Stomach (tissue), 4 donors: ENCODE measurements at regions not wholly inside any gene's neighbourhood (a gene's known extent, or its start where the extent isn't known, plus 50 kb on each side); places are given as distances from the start of the nearest gene placed in this dataset.

Experiments
- POLR2A ChIP-seq, 4 donors: fragments of 450-650 bp; IDR thresholded peaks; one replicate each; pipeline ENCODE4 v1.6.1; 2016; ENCODE audit warnings: antibody characterized with exemption in 4 of 4, control low read depth in 2 of 4, mild to moderate bottlenecking in 1 of 4, moderate library complexity in 1 of 4
- TF ChIP-seq, protein P1 (sequence below), 7 experiments: fragments of 450-650 bp in 4 of 7; fragments of 200-600 bp in 3 of 7; sonication (generic) in 3 of 7; IDR thresholded peaks; one replicate each; pipeline ENCODE4 v1.5.1; 2016 to 2019; ENCODE audit warnings: antibody characterized with exemption in 7 of 7, control low read depth in 2 of 7, mild to moderate bottlenecking in 1 of 7

DNA sequence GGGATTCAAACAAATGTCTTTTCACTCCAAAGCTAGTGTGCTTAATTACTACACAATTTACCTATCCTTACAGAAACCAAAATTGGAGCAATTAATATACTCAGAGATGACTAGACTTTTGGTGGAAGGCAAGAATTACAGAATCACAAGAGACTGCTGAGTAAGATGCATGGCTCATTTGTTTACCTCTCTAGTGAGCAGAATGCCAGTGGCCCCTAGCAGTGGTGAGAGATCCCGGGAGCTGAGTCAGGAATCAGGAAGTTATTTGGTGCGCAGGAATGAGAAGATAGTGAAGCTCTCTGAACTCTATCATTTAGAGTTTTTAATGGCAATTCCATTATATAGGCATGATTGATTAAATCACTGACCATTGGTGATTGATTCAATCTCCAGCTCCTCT lies 188.9 kb upstream of the SESN3 start:
- TF ChIP-seq, protein P1, sequence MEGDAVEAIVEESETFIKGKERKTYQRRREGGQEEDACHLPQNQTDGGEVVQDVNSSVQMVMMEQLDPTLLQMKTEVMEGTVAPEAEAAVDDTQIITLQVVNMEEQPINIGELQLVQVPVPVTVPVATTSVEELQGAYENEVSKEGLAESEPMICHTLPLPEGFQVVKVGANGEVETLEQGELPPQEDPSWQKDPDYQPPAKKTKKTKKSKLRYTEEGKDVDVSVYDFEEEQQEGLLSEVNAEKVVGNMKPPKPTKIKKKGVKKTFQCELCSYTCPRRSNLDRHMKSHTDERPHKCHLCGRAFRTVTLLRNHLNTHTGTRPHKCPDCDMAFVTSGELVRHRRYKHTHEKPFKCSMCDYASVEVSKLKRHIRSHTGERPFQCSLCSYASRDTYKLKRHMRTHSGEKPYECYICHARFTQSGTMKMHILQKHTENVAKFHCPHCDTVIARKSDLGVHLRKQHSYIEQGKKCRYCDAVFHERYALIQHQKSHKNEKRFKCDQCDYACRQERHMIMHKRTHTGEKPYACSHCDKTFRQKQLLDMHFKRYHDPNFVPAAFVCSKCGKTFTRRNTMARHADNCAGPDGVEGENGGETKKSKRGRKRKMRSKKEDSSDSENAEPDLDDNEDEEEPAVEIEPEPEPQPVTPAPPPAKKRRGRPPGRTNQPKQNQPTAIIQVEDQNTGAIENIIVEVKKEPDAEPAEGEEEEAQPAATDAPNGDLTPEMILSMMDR (IDR thresholded peaks at IDR 0.05), result no peak
- no peak for TF ChIP-seq POLR2A (IDR thresholded peaks at IDR 0.05)
